PC-9 (cell line): ENCODE measurements at regions not wholly inside any gene's neighbourhood (a gene's known extent, or its start where the extent isn't known, plus 50 kb on each side); places are given as distances from the start of the nearest gene placed in this dataset.

Source experiments
- EZH2 ChIP-seq: fragments of 200-600 bp; sonication (generic); IDR thresholded peaks from 2 replicates; pipeline ENCODE4 v1.8.0; 2017; ENCODE audit warnings: antibody characterized with exemption, low read depth
- TF ChIP-seq, protein P1 (sequence below): fragments of 200-600 bp; sonication (generic); conservative IDR thresholded peaks from 2 replicates; pipeline ENCODE4 v1.6.1; 2017; ENCODE audit warnings: mixed run types, antibody characterized with exemption, mild to moderate bottlenecking, moderate library complexity

- TF ChIP-seq, protein P1, sequence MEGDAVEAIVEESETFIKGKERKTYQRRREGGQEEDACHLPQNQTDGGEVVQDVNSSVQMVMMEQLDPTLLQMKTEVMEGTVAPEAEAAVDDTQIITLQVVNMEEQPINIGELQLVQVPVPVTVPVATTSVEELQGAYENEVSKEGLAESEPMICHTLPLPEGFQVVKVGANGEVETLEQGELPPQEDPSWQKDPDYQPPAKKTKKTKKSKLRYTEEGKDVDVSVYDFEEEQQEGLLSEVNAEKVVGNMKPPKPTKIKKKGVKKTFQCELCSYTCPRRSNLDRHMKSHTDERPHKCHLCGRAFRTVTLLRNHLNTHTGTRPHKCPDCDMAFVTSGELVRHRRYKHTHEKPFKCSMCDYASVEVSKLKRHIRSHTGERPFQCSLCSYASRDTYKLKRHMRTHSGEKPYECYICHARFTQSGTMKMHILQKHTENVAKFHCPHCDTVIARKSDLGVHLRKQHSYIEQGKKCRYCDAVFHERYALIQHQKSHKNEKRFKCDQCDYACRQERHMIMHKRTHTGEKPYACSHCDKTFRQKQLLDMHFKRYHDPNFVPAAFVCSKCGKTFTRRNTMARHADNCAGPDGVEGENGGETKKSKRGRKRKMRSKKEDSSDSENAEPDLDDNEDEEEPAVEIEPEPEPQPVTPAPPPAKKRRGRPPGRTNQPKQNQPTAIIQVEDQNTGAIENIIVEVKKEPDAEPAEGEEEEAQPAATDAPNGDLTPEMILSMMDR: no peak
- TF ChIP-seq EZH2: no peak
Observed at GRCh38 chr5:92581690-92582089, 999.3 kb downstream of the NR2F1-AS1 start.
